Vagina (tissue), 2 donors: ENCODE measurements at regions not wholly inside any gene's neighbourhood (a gene's known extent, or its start where the extent isn't known, plus 50 kb on each side); places are given as distances from the start of the nearest gene placed in this dataset.

Source experiments
- DNase-seq, 2 donors: peaks; one replicate each; pipeline ENCODE4 v3.0.0-alpha.2; 2017; ENCODE audit errors: extremely low spot score in 2 of 2
- H3K27ac ChIP-seq: fragments of 200-600 bp; sonication (generic); one replicate; pipeline ENCODE4 v1.5.1; 2019
- H3K27me3 ChIP-seq: fragments of 200-600 bp; sonication (generic); one replicate; pipeline ENCODE4 v1.5.1; 2019
- H3K36me3 ChIP-seq, 2 donors: fragments of 200-600 bp; sonication (generic); one replicate each; pipeline ENCODE4 v1.5.1; 2017 to 2019
- H3K4me1 ChIP-seq: fragments of 200-600 bp; sonication (generic); one replicate; pipeline ENCODE4 v1.5.1; 2019
- H3K4me3 ChIP-seq, 2 donors: fragments of 200-600 bp; sonication (generic); 1 replicate in 1 of 2; 2 replicates in 1 of 2; pipeline ENCODE4 v1.5.1; 2016 to 2019
- H3K9me3 ChIP-seq: fragments of 200-600 bp; sonication (generic); one replicate; pipeline ENCODE4 v1.5.1; 2019
- POLR2A ChIP-seq, 2 donors: fragments of 450-650 bp; IDR thresholded peaks; one replicate each; pipeline ENCODE4 v1.6.1; 2017; ENCODE audit warnings: antibody characterized with exemption in 2 of 2, mild to moderate bottlenecking in 2 of 2, moderate library complexity in 2 of 2
- POLR2AphosphoS5 ChIP-seq, 2 donors: sonication (generic); formaldehyde crosslinking; IDR thresholded peaks; one replicate each; pipeline ENCODE4 v1.9.0; 2017; ENCODE audit warnings: antibody characterized with exemption in 2 of 2, mild to moderate bottlenecking in 2 of 2, low read depth in 1 of 2; ENCODE audit not compliant: insufficient read depth in 1 of 2
- intact Hi-C: fragments of 100-400 bp; cut with DNase I; formaldehyde crosslinking; loops from one replicate; pipeline ENCODE4 v1.15.1; 2023
- TF ChIP-seq, protein P1 (sequence below), 3 experiments: fragments of 450-650 bp in 2 of 3; fragments of 200-600 bp in 1 of 3; sonication (generic) in 1 of 3; IDR thresholded peaks; one replicate each; pipeline ENCODE4 v1.5.1; 2017 to 2019; ENCODE audit warnings: antibody characterized with exemption in 3 of 3, mild to moderate bottlenecking in 2 of 3, moderate library complexity in 2 of 3

DNA sequence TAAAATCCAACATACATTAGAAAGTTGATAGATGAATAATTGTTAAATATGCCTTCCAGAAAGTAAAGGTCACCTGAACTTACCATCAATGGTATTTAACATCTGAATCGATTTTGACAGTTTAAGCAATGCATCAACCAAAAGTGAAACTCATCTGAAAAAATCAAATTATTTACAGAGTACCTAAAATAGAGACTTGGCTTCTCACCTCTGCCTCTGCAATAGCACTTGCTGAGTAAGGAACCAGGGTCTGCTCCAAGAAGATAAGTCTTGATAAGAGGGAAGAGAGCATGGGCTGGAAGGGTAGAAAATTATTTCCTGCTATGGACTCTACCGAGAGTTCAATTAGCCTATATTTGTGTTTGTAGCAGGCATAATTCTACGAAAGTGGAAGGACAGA lies 868.3 kb downstream of the STIM2 start:
- no peaks in the 10 kb centered on the region for H3K4me1 ChIP-seq
- TF ChIP-seq, protein P1, sequence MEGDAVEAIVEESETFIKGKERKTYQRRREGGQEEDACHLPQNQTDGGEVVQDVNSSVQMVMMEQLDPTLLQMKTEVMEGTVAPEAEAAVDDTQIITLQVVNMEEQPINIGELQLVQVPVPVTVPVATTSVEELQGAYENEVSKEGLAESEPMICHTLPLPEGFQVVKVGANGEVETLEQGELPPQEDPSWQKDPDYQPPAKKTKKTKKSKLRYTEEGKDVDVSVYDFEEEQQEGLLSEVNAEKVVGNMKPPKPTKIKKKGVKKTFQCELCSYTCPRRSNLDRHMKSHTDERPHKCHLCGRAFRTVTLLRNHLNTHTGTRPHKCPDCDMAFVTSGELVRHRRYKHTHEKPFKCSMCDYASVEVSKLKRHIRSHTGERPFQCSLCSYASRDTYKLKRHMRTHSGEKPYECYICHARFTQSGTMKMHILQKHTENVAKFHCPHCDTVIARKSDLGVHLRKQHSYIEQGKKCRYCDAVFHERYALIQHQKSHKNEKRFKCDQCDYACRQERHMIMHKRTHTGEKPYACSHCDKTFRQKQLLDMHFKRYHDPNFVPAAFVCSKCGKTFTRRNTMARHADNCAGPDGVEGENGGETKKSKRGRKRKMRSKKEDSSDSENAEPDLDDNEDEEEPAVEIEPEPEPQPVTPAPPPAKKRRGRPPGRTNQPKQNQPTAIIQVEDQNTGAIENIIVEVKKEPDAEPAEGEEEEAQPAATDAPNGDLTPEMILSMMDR (IDR thresholded peaks at IDR 0.05): no peak
- TF ChIP-seq POLR2A (IDR thresholded peaks at IDR 0.05): no peak
- TF ChIP-seq POLR2AphosphoS5 (IDR thresholded peaks at IDR 0.05; ENCODE audit: insufficient read depth in 1 of 2, low read depth in 1 of 2): no peak
- intact Hi-C loops: no loop called here
- H3K36me3 ChIP-seq: no peaks in the 10 kb centered on the region
- no peak for DNase-seq
- no peaks in the 10 kb centered on the region for H3K9me3 ChIP-seq
- no peak overlapping the region for H3K27ac ChIP-seq
- no peaks in the 10 kb centered on the region for H3K27me3 ChIP-seq
- H3K4me3 ChIP-seq: no peak overlapping the region

DNA sequence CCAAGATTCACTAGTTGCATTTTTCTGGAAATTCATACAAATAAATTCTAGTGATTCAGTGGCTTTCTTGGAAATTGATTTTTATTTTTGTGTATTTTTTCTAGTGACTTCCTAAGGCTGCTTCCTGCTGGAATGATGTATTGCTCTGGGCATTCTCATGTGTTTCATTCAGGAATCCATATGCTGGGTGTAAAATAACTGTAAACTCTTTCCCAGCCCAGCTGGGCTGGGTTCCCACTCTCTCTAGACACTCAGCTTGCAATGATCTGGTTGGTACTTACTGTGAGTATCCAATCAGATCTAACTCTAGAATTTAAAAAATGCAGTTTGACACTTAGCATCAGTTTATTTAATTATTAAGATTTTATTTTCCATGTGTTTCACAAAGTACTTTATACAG lies 882.2 kb downstream of the STIM2 start:
- Histone ChIP-seq H3K36me3 (no peaks in the 10 kb centered on the region), H3K4me1 (no peaks in the 10 kb centered on the region), H3K27me3 (no peaks in the 10 kb centered on the region), H3K9me3 (no peaks in the 10 kb centered on the region), H3K27ac (no peak overlapping the region), H3K4me3 (no peak overlapping the region)
- intact Hi-C loops: no loop called here
- TF ChIP-seq, protein P1 (IDR thresholded peaks at IDR 0.05): no peak
- TF ChIP-seq POLR2AphosphoS5 (IDR thresholded peaks at IDR 0.05; ENCODE audit: insufficient read depth in 1 of 2, low read depth in 1 of 2) (no peak), POLR2A (IDR thresholded peaks at IDR 0.05) (no peak)
- DNase-seq: no peak

DNA sequence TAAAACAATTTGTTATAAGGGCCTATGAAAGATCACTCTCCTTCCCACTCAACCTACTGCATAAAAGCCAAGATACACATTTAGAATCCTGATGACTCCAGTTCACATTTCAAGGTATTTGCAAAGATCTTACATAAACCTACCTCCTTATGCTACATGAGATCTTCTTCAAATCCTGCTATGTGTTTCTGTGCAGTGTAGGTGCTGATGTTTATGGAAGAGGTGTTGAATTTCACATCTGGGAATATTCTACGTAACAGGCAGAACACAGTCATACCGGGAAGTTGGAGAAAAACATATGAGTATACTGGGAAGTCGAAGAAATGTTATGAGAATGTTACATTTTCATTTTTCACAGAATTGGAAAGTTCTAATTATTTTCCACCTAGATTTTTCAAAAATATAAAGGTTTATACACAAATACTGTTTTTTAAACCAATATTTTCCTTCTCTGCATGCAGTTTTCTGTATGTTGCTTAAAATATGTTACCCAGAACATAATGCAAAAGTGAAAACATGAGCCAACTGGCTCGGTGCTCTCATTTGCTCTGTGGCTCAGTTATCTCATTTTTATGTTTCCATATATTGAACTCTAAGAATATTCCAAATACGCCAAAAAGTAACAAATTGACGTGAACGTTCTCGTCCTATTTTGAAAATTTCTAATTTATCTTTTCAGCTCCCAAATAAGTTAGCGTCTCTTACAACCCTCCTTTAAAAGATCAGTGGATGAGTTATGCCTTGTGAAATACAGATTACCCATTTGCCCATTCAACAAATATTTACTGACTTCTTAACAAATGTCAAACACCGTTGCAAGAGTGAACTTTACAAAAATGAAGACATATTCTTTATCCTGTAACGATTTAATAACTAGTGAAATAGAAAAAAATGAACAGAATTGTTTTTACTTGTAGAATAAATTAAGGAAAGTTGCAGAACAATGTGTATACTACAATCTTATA lies 899.3 kb downstream of the STIM2 start:
- TF ChIP-seq, protein P1 (IDR thresholded peaks at IDR 0.05): no peak
- H3K4me1 ChIP-seq: no peaks in the 10 kb centered on the region
- intact Hi-C loops: no loop called here

DNA sequence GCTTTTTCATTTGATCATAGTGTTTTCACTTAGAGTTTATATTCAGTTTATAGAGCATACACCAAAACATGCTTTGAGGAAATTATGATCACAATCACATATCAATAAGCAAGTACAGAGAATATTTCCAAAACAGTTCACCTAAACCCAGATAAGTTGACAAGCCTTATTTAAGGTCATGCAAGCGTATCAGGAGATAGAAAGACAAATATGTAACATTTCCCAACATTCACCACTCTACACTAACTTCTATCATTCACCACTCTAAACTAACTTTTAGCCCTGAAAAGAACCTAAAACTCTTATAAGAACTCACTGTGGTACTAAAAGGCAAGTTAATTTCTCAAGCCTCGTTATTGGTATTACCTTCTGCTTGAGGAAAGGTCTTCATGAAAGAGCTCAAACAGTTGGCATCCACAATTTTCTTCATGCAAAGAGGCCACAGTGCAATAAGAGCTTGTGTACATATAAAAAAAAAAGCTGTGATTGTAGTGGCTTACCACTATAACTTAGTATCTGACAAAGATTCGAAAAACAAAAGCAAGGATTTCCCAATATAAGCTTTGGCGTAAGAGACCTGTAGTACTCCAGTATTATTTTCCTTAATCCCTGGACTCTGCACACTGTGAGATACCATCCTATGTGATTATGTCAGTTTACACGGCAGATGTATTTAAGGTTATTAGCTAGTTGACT lies 903.3 kb downstream of the STIM2 start:
- Histone ChIP-seq H3K36me3 (no peaks in the 10 kb centered on the region), H3K9me3 (no peaks in the 10 kb centered on the region), H3K27me3 (no peaks in the 10 kb centered on the region), H3K4me3 (no peak overlapping the region), H3K27ac (no peak overlapping the region), H3K4me1 (no peaks in the 10 kb centered on the region)
- intact Hi-C loops: no loop called here
- TF ChIP-seq, protein P1 (IDR thresholded peaks at IDR 0.05): no peak
- no peak for TF ChIP-seq POLR2A (IDR thresholded peaks at IDR 0.05)
- no peak for TF ChIP-seq POLR2AphosphoS5 (IDR thresholded peaks at IDR 0.05; ENCODE audit: insufficient read depth in 1 of 2, low read depth in 1 of 2)
- no peak for DNase-seq

More for the DNA sequence above, 899.3 kb downstream of the STIM2 start:
- Histone ChIP-seq H3K9me3 (no peaks in the 10 kb centered on the region), H3K27ac (no peak overlapping the region), H3K27me3 (no peaks in the 10 kb centered on the region), H3K36me3 (no peaks in the 10 kb centered on the region), H3K4me3 (no peak overlapping the region)
- DNase-seq: no peak

DNA sequence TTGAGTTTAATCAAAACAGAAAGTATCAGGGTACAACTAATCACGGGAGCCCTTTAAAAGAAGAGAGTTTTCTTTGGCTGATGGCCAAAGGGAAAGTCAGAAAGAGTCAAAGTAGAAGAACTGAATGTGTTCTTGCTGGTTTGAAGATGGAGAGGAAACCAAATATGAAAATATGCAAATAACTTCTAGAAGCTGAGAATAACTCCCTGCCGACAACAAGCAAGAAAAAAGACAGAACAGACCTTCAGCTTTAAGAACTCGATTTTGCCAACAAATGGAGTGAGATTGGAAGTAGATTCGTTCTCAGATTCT lies 903.8 kb downstream of the STIM2 start:
- TF ChIP-seq, protein P1 (IDR thresholded peaks at IDR 0.05): no peak
- no peak for TF ChIP-seq POLR2A (IDR thresholded peaks at IDR 0.05)
- TF ChIP-seq POLR2AphosphoS5 (IDR thresholded peaks at IDR 0.05; ENCODE audit: insufficient read depth in 1 of 2, low read depth in 1 of 2): no peak
- Histone ChIP-seq H3K4me3 (no peak overlapping the region), H3K9me3 (no peaks in the 10 kb centered on the region), H3K27ac (no peak overlapping the region), H3K27me3 (no peaks in the 10 kb centered on the region), H3K4me1 (no peaks in the 10 kb centered on the region), H3K36me3 (no peaks in the 10 kb centered on the region)
- DNase-seq: no peak
- intact Hi-C loops: no loop called here
